Spleen (tissue), 11 donors: ENCODE measurements at regions not wholly inside any gene's neighbourhood (a gene's known extent, or its start where the extent isn't known, plus 50 kb on each side); places are given as distances from the start of the nearest gene placed in this dataset.

Experiments
- DNase-seq: peaks from one replicate; pipeline ENCODE4 v3.0.0-alpha.2; 2020
- H3K27ac ChIP-seq, 8 donors: fragments of 200-600 bp; sonication (generic) in 7 of 8; 1 replicate in 4 of 8; 2 replicates in 4 of 8; pipeline versions ENCODE4 v1.5.0 to v1.8.0; 2016 to 2021; ENCODE audit warnings: inconsistent platforms in 4 of 8, mild to moderate bottlenecking in 4 of 8, moderate library complexity in 1 of 8
- H3K27me3 ChIP-seq, 7 donors: fragments of 200-600 bp; sonication (generic) in 6 of 7; replicated peaks in 1 of 7; 1 replicate in 4 of 7; 2 replicates in 3 of 7; pipeline versions ENCODE4 v1.5.0 to v1.8.0; 2016 to 2021; ENCODE audit warnings: inconsistent platforms in 3 of 7, mild to moderate bottlenecking in 1 of 7
- H3K36me3 ChIP-seq, 6 donors: fragments of 200-600 bp; sonication (generic) in 5 of 6; 1 replicate in 4 of 6; 2 replicates in 2 of 6; pipeline versions ENCODE4 v1.5.0 to v1.8.0; 2016 to 2021; ENCODE audit warnings: inconsistent platforms in 2 of 6
- H3K4me1 ChIP-seq, 6 donors: fragments of 200-600 bp; sonication (generic) in 5 of 6; 1 replicate in 3 of 6; 2 replicates in 3 of 6; pipeline versions ENCODE4 v1.5.0 to v1.8.0; 2016 to 2021; ENCODE audit warnings: inconsistent platforms in 3 of 6
- H3K4me3 ChIP-seq, 8 donors: fragments of 200-600 bp; sonication (generic) in 7 of 8; 1 replicate in 4 of 8; 2 replicates in 4 of 8; pipeline versions ENCODE4 v1.5.0 to v1.8.0; 2016 to 2021; ENCODE audit warnings: inconsistent platforms in 4 of 8, mild to moderate bottlenecking in 4 of 8, moderate library complexity in 2 of 8
- H3K9me3 ChIP-seq, 8 donors: fragments of 200-600 bp; sonication (generic) in 7 of 8; 1 replicate in 4 of 8; 2 replicates in 4 of 8; pipeline versions ENCODE4 v1.5.0 to v1.8.0; 2016 to 2021; ENCODE audit warnings: inconsistent platforms in 4 of 8
- CTCF ChIP-seq, 11 experiments: fragments of 200-600 bp in 7 of 11; fragments of 450-650 bp in 4 of 11; sonication (generic) in 4 of 11; IDR thresholded peaks in 8 of 11; conservative IDR thresholded peaks in 3 of 11; 1 replicate in 7 of 11; 2 replicates in 4 of 11; pipeline versions ENCODE4 v1.4.0 to v1.8.0; 2016 to 2021; ENCODE audit warnings: antibody characterized with exemption in 11 of 11, inconsistent platforms in 4 of 11, mild to moderate bottlenecking in 1 of 11
- POLR2A ChIP-seq, 3 donors: fragments of 450-650 bp; IDR thresholded peaks; one replicate each; pipeline ENCODE4 v1.5.1; 2017; ENCODE audit warnings: antibody characterized with exemption in 3 of 3, mild to moderate bottlenecking in 1 of 3
- POLR2AphosphoS5 ChIP-seq, 3 donors: sonication (generic); formaldehyde crosslinking; IDR thresholded peaks; one replicate each; pipeline ENCODE4 v1.5.1; 2017; ENCODE audit warnings: antibody characterized with exemption in 3 of 3
- WGBS, 5 donors: extraction: QIAGEN DNeasy Blood & Tissue Kit in 3 of 5; methylation state at CpG; one replicate each; pipeline versions ENCODE4 v1.1.5 to v1.1.7; 2013 to 2018; 5-methylcytosine and 5-hydroxymethylcytosine counted together
- intact Hi-C: fragments of 100-400 bp; cut with DNase I; formaldehyde crosslinking; loops from one replicate; pipeline ENCODE4 v1.15.0; 2023; ENCODE audit warnings: low total_unique reads
- donor health status: healthy with polysubstance abuse.
- donor health status: DM: no; HTN: no; CAD: no; lungs with moderate emphysema.
- donor health status: DM: no; HTN: no; CAD: no.
- donor health status: Bipolar disorder and iron deficiency.
- donor health status: healthy.
- donor health status: DM: no; HTN: no; CAD: no.
- donor health status: DM: yes; HTN: yes; CAD: no.

GRCh38 chr6:156109713-156110112 lies 654.1 kb upstream of the NOX3 start:
- Histone ChIP-seq H3K27me3 (no peaks in the 10 kb centered on the region), H3K4me3 (no peak overlapping the region), H3K36me3 (no peaks in the 10 kb centered on the region), H3K9me3 (no peaks in the 10 kb centered on the region), H3K4me1 (no peaks in the 10 kb centered on the region), H3K27ac (no peak overlapping the region)
- no peak for DNase-seq
- WGBS, 5 donors = 76 to 93% (median 89%) methylated on average over 1 of the region's 1 CpG
- intact Hi-C loops = no loop called here
- TF ChIP-seq CTCF (IDR thresholded peaks at IDR 0.05 in 8 of 11, conservative IDR thresholded peaks at IDR 0.05 in 3 of 11) = no peak
- no peak for TF ChIP-seq POLR2A (IDR thresholded peaks at IDR 0.05)
- no peak for TF ChIP-seq POLR2AphosphoS5 (IDR thresholded peaks at IDR 0.05)

- no peaks in the 10 kb centered on the region for H3K36me3 ChIP-seq
- TF ChIP-seq CTCF (IDR thresholded peaks at IDR 0.05 in 8 of 11, conservative IDR thresholded peaks at IDR 0.05 in 3 of 11) (no peak), POLR2AphosphoS5 (IDR thresholded peaks at IDR 0.05) (no peak), POLR2A (IDR thresholded peaks at IDR 0.05) (no peak)
- no peak overlapping the region for H3K4me3 ChIP-seq
- no peaks in the 10 kb centered on the region for H3K27me3 ChIP-seq
- no peaks in the 10 kb centered on the region for H3K9me3 ChIP-seq
- 72 to 89% (median 83%) methylated on average over 15 of the region's 15 CpGs for WGBS, 5 donors
- no peak overlapping the region for H3K27ac ChIP-seq
- intact Hi-C loops = no loop called here
- no peak for DNase-seq
- H3K4me1 ChIP-seq = no peaks in the 10 kb centered on the region
Measured at GRCh38 chr6:156107624-156108101, 652.0 kb upstream of the NOX3 start.

- intact Hi-C loops = no loop called here
- H3K36me3 ChIP-seq = no peaks in the 10 kb centered on the region
- no peak overlapping the region for H3K27ac ChIP-seq
- no peak for DNase-seq
- no peaks in the 10 kb centered on the region for H3K27me3 ChIP-seq
- 74 to 87% (median 86%) methylated on average over 3 of the region's 3 CpGs for WGBS, 5 donors
- peaks cover 0 to 10% (median 0%) of the 10 kb centered on the region in 8 donors for H3K9me3 ChIP-seq
- no peak overlapping the region for H3K4me3 ChIP-seq
- H3K4me1 ChIP-seq = no peaks in the 10 kb centered on the region
- no peak for TF ChIP-seq CTCF (IDR thresholded peaks at IDR 0.05 in 8 of 11, conservative IDR thresholded peaks at IDR 0.05 in 3 of 11)
- no peak for TF ChIP-seq POLR2A (IDR thresholded peaks at IDR 0.05)
- no peak for TF ChIP-seq POLR2AphosphoS5 (IDR thresholded peaks at IDR 0.05)
Measured at GRCh38 chr6:156102129-156102528, 646.5 kb upstream of the NOX3 start.

- Histone ChIP-seq H3K4me1 (no peaks in the 10 kb centered on the region), H3K27me3 (no peaks in the 10 kb centered on the region), H3K9me3 (peaks cover 0 to 10% (median 0%) of the 10 kb centered on the region in 8 donors), H3K27ac (no peak overlapping the region), H3K4me3 (no peak overlapping the region), H3K36me3 (no peaks in the 10 kb centered on the region)
- no peak for DNase-seq
- no peak for TF ChIP-seq POLR2AphosphoS5 (IDR thresholded peaks at IDR 0.05)
- TF ChIP-seq CTCF (IDR thresholded peaks at IDR 0.05 in 8 of 11, conservative IDR thresholded peaks at IDR 0.05 in 3 of 11) = no peak
- no peak for TF ChIP-seq POLR2A (IDR thresholded peaks at IDR 0.05)
- WGBS, 5 donors = 84 to 97% (median 86%) methylated on average over 1 of the region's 1 CpG
- intact Hi-C loops = no loop called here
Measured at GRCh38 chr6:156098839-156099238, 643.2 kb upstream of the NOX3 start.
